H54 (cell line): ENCODE measurements at regions not wholly inside any gene's neighbourhood (a gene's known extent, or its start where the extent isn't known, plus 50 kb on each side); places are given as distances from the start of the nearest gene placed in this dataset.
A peak's percentile ranks its signal among the peaks of the same experiment; 100 is the strongest.

ENCODE experiments used
- DNase-seq: peaks from one replicate; pipeline ENCODE4 v3.0.0; 2011; ENCODE audit warnings: low spot score, mixed read lengths; ENCODE audit not compliant: insufficient read length
- FAIRE-seq: peaks from 3 replicates; lab custom pipeline; 2011; peaks lifted over from hg19 to GRCh38; lab: Jason Lieb, UNC
- POLR2A ChIP-seq: IDR thresholded peaks from 2 replicates; pipeline ENCODE4 v1.6.1; 2011; ENCODE audit warnings: low read depth, mild to moderate bottlenecking, low read length

DNA sequence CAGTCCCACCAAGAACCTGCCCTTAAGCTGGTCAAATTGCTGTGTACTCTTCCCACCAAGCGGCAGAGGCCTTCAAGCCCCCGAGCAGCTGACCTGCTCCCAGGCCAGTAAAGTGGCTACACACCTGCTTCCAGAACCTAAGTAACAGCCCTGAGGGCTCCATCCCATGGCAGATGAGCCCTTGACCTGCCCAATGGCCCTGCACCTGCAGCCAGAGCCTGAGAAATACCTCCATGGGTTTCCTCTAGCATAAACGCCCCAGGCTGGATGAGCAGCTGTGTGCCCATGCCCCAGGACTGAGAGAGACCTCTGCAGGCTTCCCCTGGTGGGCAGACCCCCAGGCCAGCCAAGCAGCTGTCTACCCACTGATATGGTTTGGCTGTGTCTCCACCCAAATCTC, 123.0 kb upstream of the LAMA2 start:
- FAIRE-seq = no peak
- no peak for DNase-seq
- TF ChIP-seq POLR2A = no peak

DNA sequence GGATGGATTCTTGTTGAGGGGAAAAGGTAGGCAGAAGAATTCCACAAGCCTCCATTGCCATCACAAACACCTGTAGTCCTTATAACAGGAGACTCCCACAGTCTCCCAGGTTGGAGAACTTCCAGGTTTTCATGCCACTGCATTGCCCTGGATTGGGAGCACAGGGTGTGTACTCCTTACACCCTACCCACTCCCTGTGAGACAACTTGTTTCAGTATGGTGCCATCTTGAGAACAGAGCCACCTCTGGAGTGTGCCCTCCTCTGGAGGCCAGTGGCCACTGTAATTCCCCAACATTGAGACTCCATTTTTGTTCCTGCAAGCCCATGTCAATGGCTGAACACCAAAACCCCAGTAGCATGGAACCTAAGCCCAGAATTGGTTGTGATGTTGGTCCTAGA, 123.5 kb upstream of the LAMA2 start:
- DNase-seq (no peak), FAIRE-seq (no peak)
- TF ChIP-seq POLR2A = no peak

DNA sequence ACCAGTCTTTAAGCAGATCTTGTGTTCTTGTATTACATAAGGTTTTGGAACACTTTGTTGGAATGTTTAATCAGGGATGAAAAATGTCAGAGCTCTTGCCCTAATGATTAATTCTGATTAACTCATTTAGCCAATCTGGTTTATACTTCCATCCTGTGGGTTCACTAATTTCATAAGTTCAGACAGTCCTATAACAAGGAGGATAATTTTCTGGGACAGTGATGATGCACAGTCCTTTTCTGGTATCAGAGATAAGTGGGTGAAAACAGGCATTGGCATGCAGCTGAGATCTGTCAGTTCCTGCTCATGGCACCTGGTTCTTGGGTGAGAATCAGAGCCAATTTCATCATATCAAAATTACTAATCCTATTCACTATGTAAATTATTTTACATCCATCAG, 125.0 kb upstream of the LAMA2 start:
- DNase-seq = no peak
- no peak for FAIRE-seq
- TF ChIP-seq POLR2A = no peak

DNA sequence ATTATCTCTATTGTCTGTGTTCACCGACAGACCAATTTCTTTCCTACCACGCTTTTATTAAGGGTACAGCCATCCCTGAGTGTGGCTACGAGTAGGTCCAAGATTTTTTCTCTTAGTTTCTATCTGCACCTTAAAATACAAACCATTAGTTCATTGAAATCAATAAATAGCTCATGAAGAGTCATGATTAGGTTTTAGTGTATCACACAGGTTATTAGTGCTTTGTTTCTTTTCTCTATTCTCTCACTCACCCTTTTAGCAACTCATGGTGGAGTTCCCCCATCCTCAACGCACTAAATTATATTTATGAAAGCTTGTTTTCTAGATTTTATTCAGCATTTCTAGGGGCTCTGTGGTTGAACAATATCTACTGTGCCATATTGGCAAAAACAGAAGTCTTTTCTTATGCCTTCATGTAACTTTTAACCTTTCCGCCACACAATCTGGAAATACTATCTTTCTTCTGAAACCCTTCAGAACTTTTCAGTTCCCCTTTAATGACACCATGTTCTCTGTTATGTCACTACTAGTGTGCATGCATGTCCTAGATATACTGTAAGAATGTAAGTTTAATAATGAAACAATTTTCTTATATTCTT, 128.2 kb upstream of the LAMA2 start:
- TF ChIP-seq POLR2A = no peak
- no peak for DNase-seq
- FAIRE-seq = no peak

DNA sequence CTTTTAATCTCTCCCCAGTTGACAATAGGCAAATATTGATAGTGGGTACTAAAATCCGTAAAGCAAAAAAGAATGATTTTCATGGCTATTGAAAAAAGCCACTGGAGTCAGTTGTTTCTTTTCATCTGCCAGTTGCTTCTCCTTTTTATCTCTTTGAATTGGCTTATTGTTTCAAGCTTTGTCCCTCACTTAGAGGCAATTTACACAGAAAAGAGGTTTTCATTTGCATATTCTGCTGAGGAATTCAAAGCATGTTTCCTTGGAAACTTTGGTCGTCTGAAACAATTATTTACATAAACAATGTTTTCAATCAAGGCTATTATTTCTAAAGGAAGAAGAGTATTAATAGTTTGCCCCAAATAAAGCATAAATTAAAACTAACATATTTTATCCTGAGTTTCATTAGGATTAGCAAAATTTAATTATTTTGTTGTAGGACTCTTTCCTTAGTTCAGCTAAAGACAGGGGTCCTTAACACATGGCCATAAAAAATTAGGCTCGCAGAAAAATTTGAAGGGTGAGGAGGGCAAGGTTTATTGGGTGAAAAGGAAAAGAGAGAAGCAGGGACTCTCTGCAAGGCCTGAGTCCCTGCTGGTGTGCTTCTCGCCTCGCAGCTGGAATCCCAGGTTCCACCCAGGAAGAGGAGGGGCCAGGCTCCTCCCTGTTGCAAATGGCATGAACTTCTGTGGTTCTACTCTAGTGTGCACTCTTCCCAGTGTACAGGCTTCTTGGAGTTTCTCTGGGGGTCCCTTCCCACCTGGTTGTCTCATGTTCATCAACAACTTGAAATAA, 138.8 kb upstream of the LAMA2 start:
- FAIRE-seq = no peak
- DNase-seq = no peak
- TF ChIP-seq POLR2A = no peak

DNA sequence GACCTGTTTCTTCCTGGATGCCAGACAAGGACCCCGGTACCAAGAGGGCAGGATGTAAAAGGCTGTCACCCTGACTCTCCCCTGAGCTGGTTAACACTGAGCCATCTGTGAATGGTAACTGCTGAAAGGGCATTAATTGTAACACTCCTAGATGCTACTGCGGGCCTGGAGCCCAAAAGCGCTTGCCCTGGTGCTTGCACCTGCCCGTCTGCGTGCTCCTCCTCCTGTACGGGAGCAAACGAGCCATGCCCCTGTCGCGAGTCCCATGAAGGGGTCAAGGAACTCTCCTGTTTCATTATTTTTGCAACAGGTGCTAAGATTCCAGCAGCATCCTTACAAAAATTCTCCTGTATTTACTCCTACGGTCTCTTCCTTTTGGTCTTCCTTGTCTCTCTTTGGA, 140.0 kb upstream of the LAMA2 start:
- TF ChIP-seq POLR2A = no peak
- DNase-seq = no peak
- no peak for FAIRE-seq

DNA sequence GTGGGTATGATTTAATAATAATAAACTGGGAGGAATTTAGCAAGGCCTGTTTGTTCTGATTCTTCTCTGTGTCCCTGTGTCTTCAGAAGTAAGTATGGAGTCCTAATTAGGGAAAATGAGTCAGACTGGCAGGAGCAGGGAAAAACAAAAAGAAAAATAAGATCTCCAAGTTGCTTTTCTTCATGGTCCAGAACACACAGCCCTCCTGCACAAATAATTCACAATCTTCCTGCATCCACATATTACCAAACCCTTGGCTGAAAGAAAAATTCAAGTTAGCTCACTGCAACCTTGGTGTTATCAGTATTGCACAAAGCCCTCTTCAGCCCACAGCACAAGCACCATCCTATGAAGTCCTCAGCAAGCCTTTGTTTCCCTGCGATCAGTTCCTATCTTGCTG, 142.0 kb upstream of the LAMA2 start:
- DNase-seq (no peak), FAIRE-seq (no peak)
- TF ChIP-seq POLR2A = no peak

DNA sequence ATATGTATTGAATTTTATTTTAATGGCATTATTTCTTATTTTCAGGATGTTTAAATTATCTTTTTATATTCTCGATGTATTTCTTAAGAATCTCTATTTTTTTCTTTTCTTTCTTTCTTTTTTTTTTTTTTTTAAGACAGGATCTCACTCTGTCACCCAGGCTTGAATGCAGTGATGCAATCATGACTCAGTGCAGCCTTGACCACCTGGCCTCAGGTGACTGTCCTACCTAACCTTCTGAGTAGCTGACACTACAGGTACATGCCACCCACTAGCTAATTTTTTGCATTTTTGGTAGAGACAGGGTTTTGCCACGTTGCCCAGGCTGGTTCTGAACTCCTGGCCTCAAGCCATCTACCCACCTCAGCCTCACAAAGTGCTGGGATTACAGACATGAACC, 143.8 kb upstream of the LAMA2 start:
- FAIRE-seq (no peak), DNase-seq (no peak)
- TF ChIP-seq POLR2A = no peak

DNA sequence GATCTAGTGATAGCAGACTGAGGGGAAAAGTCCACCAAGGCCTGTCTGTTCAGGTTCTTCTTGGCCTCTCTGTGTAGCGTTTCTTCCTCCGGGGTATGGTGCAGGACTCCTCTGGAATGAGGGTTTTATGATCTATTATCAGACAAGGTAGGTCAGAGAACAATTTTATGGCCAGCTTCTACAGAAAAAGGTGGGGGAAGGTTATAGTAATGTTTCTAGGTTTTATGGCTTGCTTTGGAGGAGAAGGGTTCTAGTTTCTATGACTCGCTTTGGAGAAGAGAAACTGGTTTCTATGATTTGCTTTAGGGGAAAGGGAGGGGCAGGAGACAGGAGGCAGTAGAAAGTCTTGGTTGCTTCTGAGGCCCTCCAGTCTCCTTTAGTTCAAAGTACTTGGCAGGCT, 144.8 kb upstream of the LAMA2 start:
- no peak for TF ChIP-seq POLR2A
- FAIRE-seq = no peak
- DNase-seq = no peak

DNA sequence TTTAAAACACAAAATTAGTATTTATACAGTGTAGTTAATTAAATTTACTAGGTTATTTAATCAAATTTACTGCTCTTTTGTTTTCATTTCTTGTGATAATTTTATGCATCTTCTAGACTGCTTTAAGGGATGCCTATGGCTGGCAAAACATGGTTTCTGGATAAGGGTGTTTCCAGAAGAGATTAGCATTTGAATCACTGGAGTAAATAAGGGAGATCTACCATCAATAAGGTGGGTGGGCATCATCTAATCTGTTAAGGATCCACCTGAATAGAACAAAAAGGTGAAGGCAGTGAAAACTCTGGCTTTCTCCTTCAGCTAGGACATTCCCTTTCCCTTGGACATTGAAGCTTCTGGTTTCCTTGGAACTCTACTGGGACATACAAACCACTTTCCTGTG, 146.2 kb upstream of the LAMA2 start:
- DNase-seq (no peak), FAIRE-seq (no peak)
- no peak for TF ChIP-seq POLR2A

DNA sequence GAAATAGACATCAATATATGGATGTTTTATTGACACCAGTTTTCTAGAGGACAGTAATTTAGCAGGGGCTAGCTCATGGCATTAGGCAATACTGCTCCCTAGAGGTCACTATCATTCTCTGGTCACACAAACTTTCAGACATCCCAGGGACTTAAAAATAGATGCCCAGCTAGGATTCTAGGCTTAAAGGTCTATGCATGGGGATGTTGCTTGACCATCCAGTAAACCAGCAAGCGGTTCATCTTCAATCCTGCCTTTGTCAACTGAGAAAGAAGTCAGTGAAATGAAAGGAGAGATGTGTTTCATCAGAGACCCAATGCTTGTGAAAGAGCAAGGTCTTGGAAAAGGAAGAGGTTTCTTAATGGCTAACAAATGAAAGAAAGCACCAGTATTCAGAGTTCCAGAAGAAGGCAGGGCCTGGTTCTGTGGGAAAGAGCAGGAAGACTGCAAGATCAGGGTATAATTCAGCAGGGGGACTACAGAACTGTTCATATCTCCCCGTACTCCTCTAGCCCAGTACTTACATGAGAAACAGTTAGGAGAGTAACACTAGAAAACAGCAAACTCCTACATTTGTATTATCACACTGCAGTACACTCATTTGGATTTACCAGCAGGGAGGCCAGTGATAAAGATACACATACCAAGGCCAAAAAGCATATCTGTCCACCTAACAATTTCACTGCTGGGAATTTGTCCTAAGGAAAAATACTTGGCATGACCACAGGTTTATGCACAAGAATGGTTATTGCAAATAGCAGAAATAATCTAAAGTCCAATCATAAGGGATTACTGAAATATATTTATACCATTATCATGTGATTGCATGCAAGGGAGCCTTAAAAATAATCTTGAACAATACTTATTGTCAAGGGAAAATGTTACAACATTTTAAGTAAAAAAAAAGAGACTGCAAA, 151.4 kb upstream of the LAMA2 start:
- DNase-seq (peak; percentile 2), FAIRE-seq (peak; percentile 68)
- TF ChIP-seq POLR2A = no peak

DNA sequence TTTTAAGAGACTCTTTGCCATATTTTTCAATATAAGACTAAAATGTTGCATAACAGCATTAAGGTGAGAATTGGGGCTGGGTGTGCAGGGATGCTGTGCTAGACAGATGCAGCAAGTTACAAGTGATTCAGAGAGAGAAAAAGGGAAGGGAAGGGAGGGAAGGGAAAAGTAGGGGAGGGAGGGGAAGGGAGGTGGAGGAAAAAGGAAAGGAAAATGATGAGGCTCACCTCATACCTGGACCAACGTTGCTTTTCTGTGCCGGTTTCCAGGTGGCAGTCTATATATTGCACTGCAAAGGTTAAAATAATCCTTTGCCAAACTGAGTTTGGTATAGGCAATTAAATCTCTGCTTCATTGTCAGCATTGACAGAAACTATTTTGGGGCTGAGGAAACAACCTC, 155.4 kb upstream of the LAMA2 start:
- no peak for TF ChIP-seq POLR2A
- no peak for FAIRE-seq

DNA sequence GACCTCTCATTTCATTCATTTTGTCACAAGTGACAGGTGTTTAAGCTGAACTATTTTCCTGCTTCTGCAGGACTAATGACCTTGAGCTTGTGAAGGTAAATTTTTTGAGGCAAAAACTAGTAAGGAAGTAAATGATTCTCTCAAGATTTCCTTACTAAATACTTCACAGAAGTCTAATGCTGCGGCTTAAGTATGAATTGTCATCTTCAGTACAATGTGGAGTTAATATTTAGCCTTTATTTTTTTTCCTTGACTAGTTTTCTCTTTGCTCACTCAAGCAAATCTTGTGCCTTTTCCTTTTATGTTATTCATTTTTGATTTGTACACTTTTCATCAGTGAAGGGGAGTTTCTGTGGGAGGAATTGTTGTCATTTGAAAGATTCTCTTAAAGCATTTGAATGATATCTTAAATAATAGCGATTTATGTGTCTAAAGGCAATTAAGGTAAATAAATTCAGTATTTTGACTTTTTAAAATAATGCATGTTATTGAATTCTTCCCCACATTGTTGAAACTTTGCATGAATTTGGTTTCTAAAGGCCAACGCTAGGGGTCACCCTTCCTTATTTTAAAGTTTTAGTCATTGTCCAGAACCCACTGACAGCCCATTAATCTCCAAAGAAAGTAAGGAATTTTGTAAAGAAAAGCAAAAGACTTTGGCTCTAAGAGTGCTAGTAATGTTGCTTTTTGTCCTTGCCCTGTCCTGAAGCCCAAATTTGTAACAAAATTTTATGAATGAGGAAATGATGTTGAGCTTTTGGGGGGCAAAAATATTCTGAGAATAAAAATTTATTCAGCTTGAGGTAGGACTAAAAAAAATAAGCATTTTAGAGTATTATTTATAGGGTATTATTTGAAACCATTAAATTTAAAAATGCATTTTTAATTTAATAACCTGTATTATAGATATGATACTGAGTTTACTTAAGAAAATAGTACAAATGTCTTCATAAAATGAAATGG, 157.4 kb upstream of the LAMA2 start:
- FAIRE-seq = no peak
- peak; percentile 1 for DNase-seq
- TF ChIP-seq POLR2A = no peak

More for the DNA sequence above, 155.4 kb upstream of the LAMA2 start:
- DNase-seq = no peak
